Uterus (tissue), 3 donors: ENCODE measurements at regions not wholly inside any gene's neighbourhood (a gene's known extent, or its start where the extent isn't known, plus 50 kb on each side); places are given as distances from the start of the nearest gene placed in this dataset.

Experiments
- DNase-seq, 2 donors: peaks; one replicate each; pipeline ENCODE4 v3.0.0-alpha.2; 2019 to 2020
- H3K27ac ChIP-seq, 2 donors: fragments of 200-600 bp; sonication (generic); 1 replicate in 1 of 2; 2 replicates in 1 of 2; pipeline ENCODE4 v1.5.1; 2016 to 2018
- H3K27me3 ChIP-seq, 2 donors: fragments of 200-600 bp; sonication (generic); one replicate each; pipeline ENCODE4 v1.5.1; 2018 to 2019; ENCODE audit warnings: control low read depth in 1 of 2
- H3K36me3 ChIP-seq, 2 donors: fragments of 200-600 bp; sonication (generic); one replicate each; pipeline ENCODE4 v1.5.1; 2019; ENCODE audit warnings: control low read depth in 1 of 2
- H3K4me1 ChIP-seq, 2 donors: fragments of 200-600 bp; sonication (generic); one replicate each; pipeline ENCODE4 v1.5.1; 2018 to 2019; ENCODE audit warnings: control low read depth in 1 of 2
- H3K4me3 ChIP-seq, 2 donors: fragments of 200-600 bp; sonication (generic); 1 replicate in 1 of 2; 2 replicates in 1 of 2; pipeline ENCODE4 v1.5.1; 2018 to 2019; ENCODE audit warnings: mild to moderate bottlenecking in 1 of 2
- H3K9me3 ChIP-seq, 2 donors: fragments of 200-600 bp; sonication (generic); one replicate each; pipeline ENCODE4 v1.5.1; 2019; ENCODE audit warnings: control low read depth in 1 of 2
- POLR2A ChIP-seq, 2 donors: fragments of 450-650 bp; IDR thresholded peaks; one replicate each; pipeline ENCODE4 v1.6.1; 2016; ENCODE audit warnings: antibody characterized with exemption in 2 of 2, mild to moderate bottlenecking in 1 of 2, moderate library complexity in 1 of 2
- intact Hi-C: fragments of 100-400 bp; cut with DNase I; formaldehyde crosslinking; loops from one replicate; pipeline ENCODE4 v1.15.1; 2023; ENCODE audit warnings: low total_unique reads
- TF ChIP-seq, protein P1 (sequence below), 4 experiments: fragments of 200-600 bp in 2 of 4; fragments of 450-650 bp in 2 of 4; sonication (generic) in 2 of 4; IDR thresholded peaks; one replicate each; pipeline ENCODE4 v1.5.1; 2016 to 2019; ENCODE audit warnings: antibody characterized with exemption in 4 of 4, mild to moderate bottlenecking in 2 of 4, moderate library complexity in 1 of 4
- donor health status: DM: yes; HTN: yes; CAD: no.

DNA sequence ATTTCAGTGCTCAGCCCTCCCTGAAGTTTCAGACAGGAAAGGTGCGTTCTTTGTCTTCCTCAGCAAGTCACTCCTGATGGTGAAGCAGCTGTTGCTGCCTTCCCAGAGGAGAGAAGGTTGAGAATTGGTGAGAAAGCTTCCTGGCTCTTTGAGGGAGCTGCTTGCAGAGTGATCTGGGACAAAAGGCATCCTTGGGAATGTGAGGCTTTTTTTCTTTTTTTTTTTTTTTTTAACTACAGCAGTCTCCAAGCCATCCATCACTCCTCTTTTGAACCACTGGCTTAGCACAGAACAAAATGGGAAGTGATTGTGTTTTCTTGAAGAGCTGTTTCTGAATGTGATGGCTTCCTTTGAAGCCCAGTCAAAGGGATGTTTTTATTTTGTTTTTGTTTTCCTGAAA lies 120.4 kb upstream of the LRIG3 start:
- H3K4me3 ChIP-seq, result no peak overlapping the region
- H3K36me3 ChIP-seq, result no peaks in the 10 kb centered on the region
- H3K27me3 ChIP-seq, result no peaks in the 10 kb centered on the region
- DNase-seq, result peak in 1 of 2 donors; percentile 17
- TF ChIP-seq, protein P1, sequence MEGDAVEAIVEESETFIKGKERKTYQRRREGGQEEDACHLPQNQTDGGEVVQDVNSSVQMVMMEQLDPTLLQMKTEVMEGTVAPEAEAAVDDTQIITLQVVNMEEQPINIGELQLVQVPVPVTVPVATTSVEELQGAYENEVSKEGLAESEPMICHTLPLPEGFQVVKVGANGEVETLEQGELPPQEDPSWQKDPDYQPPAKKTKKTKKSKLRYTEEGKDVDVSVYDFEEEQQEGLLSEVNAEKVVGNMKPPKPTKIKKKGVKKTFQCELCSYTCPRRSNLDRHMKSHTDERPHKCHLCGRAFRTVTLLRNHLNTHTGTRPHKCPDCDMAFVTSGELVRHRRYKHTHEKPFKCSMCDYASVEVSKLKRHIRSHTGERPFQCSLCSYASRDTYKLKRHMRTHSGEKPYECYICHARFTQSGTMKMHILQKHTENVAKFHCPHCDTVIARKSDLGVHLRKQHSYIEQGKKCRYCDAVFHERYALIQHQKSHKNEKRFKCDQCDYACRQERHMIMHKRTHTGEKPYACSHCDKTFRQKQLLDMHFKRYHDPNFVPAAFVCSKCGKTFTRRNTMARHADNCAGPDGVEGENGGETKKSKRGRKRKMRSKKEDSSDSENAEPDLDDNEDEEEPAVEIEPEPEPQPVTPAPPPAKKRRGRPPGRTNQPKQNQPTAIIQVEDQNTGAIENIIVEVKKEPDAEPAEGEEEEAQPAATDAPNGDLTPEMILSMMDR (IDR thresholded peaks at IDR 0.05), result no peak
- TF ChIP-seq POLR2A (IDR thresholded peaks at IDR 0.05), result no peak
- peak overlapping the region; percentile 51 to 65 for H3K27ac ChIP-seq
- intact Hi-C loops, result no loop called here
- no peaks in the 10 kb centered on the region for H3K9me3 ChIP-seq
- H3K4me1 ChIP-seq, result no peaks in the 10 kb centered on the region

DNA sequence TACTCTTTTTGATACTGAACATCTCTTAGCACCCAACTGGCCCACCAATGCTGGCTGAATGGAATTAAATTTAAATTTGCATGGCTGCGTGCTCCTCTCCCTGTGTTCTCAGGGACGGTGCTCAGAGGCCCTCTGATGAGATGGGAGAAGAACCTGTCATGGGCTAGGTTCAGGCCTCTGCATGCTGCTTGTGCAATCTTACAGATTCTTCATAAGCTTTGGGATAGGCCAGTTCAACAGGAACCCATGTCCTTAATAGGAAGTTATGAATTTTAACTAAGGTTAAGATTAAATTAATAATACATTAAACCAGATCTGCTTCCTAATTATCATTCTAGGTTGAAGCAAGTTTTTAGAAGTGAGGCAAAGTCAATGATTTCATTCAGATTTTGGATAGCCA lies 119.7 kb upstream of the LRIG3 start:
- DNase-seq, result no peak
- Histone ChIP-seq H3K9me3 (no peaks in the 10 kb centered on the region), H3K36me3 (no peaks in the 10 kb centered on the region), H3K27me3 (no peaks in the 10 kb centered on the region), H3K4me3 (no peak overlapping the region), H3K4me1 (no peaks in the 10 kb centered on the region), H3K27ac (peak overlapping the region in 1 of 2 donors; percentile 65)
- intact Hi-C loops, result no loop called here
- no peak for TF ChIP-seq POLR2A (IDR thresholded peaks at IDR 0.05)
- TF ChIP-seq, protein P1 (IDR thresholded peaks at IDR 0.05), result no peak

DNA sequence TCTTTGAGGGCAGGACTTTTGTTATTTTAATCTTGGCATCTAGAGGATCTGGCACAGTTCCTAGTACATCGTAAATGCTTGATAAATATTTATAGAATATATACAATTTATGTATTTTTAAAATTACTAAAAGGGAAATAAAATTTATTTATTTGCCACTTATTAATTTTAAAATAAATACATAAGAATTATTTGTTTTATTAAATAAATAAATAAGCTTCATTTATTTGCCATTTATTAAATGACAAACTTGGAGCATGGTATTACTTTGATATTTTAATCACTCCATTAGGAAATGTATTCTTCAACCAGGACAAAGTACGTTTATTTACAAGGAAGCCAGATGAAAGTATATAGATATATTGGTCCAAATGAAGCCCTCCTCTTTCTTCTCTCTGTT lies 118.7 kb upstream of the LRIG3 start:
- Histone ChIP-seq H3K9me3 (no peaks in the 10 kb centered on the region), H3K4me1 (no peaks in the 10 kb centered on the region), H3K27me3 (no peaks in the 10 kb centered on the region), H3K27ac (no peak overlapping the region), H3K4me3 (no peak overlapping the region), H3K36me3 (no peaks in the 10 kb centered on the region)
- intact Hi-C loops, result no loop called here
- TF ChIP-seq, protein P1 (IDR thresholded peaks at IDR 0.05), result no peak
- no peak for TF ChIP-seq POLR2A (IDR thresholded peaks at IDR 0.05)
- no peak for DNase-seq

DNA sequence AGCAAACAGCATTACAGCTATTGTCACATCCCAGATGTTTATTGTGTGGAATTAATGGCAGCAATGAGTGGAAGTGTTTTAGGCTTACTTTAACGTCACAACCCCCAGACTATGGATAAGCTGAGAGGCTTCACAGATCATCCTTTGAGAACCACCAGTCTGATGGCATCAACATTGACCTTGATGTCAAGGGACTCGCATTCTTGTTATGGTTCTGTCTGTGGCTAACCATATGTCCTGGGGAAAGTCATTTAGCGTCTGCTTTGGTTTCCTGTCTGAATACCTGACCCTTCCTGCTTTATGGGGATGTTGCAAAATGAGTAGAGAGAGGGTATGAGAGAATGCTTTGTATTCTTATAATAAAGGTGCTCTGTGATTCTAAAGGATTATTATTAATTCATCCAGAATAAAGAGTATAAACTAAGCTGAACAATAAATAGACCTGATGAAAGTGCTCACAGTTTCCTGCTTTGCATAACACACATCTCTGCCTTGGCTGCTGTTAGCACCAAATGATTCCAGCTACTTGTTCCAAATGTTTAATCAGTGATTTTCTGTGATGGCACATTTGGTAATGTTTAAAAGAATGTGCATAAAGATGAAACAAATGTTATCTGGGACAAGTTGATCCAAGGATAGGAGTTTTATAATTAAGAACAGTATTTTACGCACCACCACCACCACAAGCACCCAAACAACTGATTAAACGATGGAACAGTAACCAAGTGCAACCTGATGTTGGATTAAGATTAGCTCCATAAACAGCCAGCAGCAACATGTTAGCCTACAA lies 116.9 kb upstream of the LRIG3 start:
- Histone ChIP-seq H3K9me3 (no peaks in the 10 kb centered on the region), H3K4me3 (no peak overlapping the region), H3K27ac (peak overlapping the region in 1 of 2 donors; percentile 46), H3K27me3 (no peaks in the 10 kb centered on the region), H3K36me3 (no peaks in the 10 kb centered on the region), H3K4me1 (no peaks in the 10 kb centered on the region)
- no peak for TF ChIP-seq POLR2A (IDR thresholded peaks at IDR 0.05)
- TF ChIP-seq, protein P1 (IDR thresholded peaks at IDR 0.05), result no peak
- DNase-seq, result no peak
- intact Hi-C loops, result no loop called here

DNA sequence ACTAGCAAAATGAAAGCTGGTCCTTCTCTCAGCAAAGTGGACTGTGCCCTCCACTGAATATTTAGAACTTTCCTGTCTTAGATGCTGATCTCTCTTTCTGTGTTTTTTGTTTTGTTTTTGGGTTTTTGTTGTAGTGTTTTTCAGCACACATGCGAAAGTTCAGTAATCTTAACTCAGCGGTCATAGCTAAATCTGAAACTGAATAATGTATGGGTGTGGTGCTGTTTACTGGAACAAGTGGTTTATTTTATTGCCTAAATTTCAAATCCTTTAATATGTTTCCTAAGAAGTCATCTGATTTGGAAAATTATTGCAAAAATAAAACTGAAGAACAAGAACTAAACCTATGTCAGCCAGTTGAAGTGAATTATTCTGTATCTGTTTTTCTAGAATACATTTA lies 116.0 kb upstream of the LRIG3 start:
- H3K4me3 ChIP-seq, result no peak overlapping the region
- no peaks in the 10 kb centered on the region for H3K4me1 ChIP-seq
- no peak for TF ChIP-seq POLR2A (IDR thresholded peaks at IDR 0.05)
- TF ChIP-seq, protein P1 (IDR thresholded peaks at IDR 0.05), result no peak
- intact Hi-C loops, result no loop called here
- peak overlapping the region in 1 of 2 donors; percentile 46 for H3K27ac ChIP-seq
- no peaks in the 10 kb centered on the region for H3K36me3 ChIP-seq
- no peaks in the 10 kb centered on the region for H3K9me3 ChIP-seq
- H3K27me3 ChIP-seq, result no peaks in the 10 kb centered on the region
- DNase-seq, result no peak
